GM23338 (cell line): ENCODE measurements at regions not wholly inside any gene's neighbourhood (a gene's known extent, or its start where the extent isn't known, plus 50 kb on each side); places are given as distances from the start of the nearest gene placed in this dataset.

ENCODE experiments used
- ATAC-seq: fragments of 200-7000 bp; cut with Tn5 transposase; 3 replicates; pipeline ENCODE4 v1.9.1; 2020
- DNase-seq: peaks from one replicate; pipeline ENCODE4 v3.0.0-alpha.2; 2015; ENCODE audit warnings: low spot score
- H2AFZ ChIP-seq: fragments of 200-600 bp; sonication (generic); 2 replicates; pipeline ENCODE4 v1.8.0; 2016; ENCODE audit warnings: antibody characterized with exemption, mild to moderate bottlenecking, moderate library complexity
- H3F3A ChIP-seq: fragments of 200-600 bp; sonication (generic); replicated peaks from 2 replicates; pipeline ENCODE4 v1.8.0; 2017; ENCODE audit warnings: antibody characterized with exemption, mixed run types, low read depth
- H3K27ac ChIP-seq: fragments of 200-600 bp; sonication (generic); 2 replicates; pipeline ENCODE4 v1.6.1; 2016; ENCODE audit warnings: low read depth
- H3K27me3 ChIP-seq: fragments of 200-600 bp; sonication (generic); 2 replicates; pipeline ENCODE4 v1.8.0; 2016; ENCODE audit warnings: mild to moderate bottlenecking, mixed run types, moderate library complexity; ENCODE audit not compliant: insufficient read depth
- H3K36me3 ChIP-seq: fragments of 200-600 bp; sonication (generic); 2 replicates; pipeline ENCODE4 v1.8.0; 2016; ENCODE audit warnings: mild to moderate bottlenecking; ENCODE audit not compliant: insufficient read depth
- H3K4me1 ChIP-seq: fragments of 200-600 bp; sonication (generic); 2 replicates; pipeline ENCODE4 v1.8.0; 2016; ENCODE audit warnings: mild to moderate bottlenecking, moderate library complexity; ENCODE audit not compliant: insufficient read depth
- H3K4me2 ChIP-seq: fragments of 200-600 bp; sonication (generic); 2 replicates; pipeline ENCODE4 v1.7.1; 2017; ENCODE audit warnings: mixed run types
- H3K4me3 ChIP-seq: fragments of 200-600 bp; sonication (generic); 2 replicates; pipeline ENCODE4 v1.6.1; 2016; ENCODE audit warnings: mixed run types
- H3K79me2 ChIP-seq: fragments of 200-600 bp; sonication (generic); replicated peaks from 2 replicates; pipeline ENCODE4 v1.8.0; 2017; ENCODE audit warnings: mild to moderate bottlenecking; ENCODE audit not compliant: insufficient read depth
- H3K9me2 ChIP-seq: fragments of 200-600 bp; sonication (generic); 2 replicates; pipeline ENCODE4 v1.8.0; 2017; ENCODE audit not compliant: insufficient read depth
- H4K20me1 ChIP-seq: fragments of 200-600 bp; sonication (generic); replicated peaks from 2 replicates; pipeline ENCODE4 v1.8.0; 2017; ENCODE audit warnings: mild to moderate bottlenecking; ENCODE audit not compliant: insufficient read depth
- H3K27ac Mint-ChIP-seq: 2 replicates; pipeline ENCODE4 v1.8.0; 2020; ENCODE audit warnings: inconsistent platforms, mild to moderate bottlenecking, moderate library complexity, mixed read lengths
- H3K27me3 Mint-ChIP-seq: 3 replicates; pipeline ENCODE4 v1.8.0; 2022; ENCODE audit warnings: low read depth, mild to moderate bottlenecking, moderate library complexity, mixed read lengths, inconsistent platforms; ENCODE audit not compliant: insufficient read depth, poor library complexity
- H3K36me3 Mint-ChIP-seq: 3 replicates; pipeline ENCODE4 v1.8.0; 2021; ENCODE audit warnings: low read depth, mild to moderate bottlenecking, inconsistent platforms, moderate library complexity, mixed read lengths
- H3K4me1 Mint-ChIP-seq: 3 replicates; pipeline ENCODE4 v1.8.0; 2020; ENCODE audit warnings: mild to moderate bottlenecking, inconsistent platforms, mixed read lengths
- H3K4me3 Mint-ChIP-seq: 3 replicates; pipeline ENCODE4 v1.8.0; 2021; ENCODE audit warnings: moderate library complexity, mild to moderate bottlenecking, inconsistent platforms, mixed read lengths
- H3K9me3 Mint-ChIP-seq: 3 replicates; pipeline ENCODE4 v1.8.0; 2020; ENCODE audit warnings: moderate library complexity, mild to moderate bottlenecking, inconsistent platforms, mixed read lengths
- CREB1 ChIP-seq: fragments of 250-450 bp; sonication (Bioruptor Pico); IDR thresholded peaks from 2 replicates; pipeline ENCODE4 v1.5.0; 2020; ENCODE audit warnings: low read depth, mild to moderate bottlenecking, moderate library complexity
- CTCF ChIP-seq, 2 experiments: fragments of 200-600 bp in 1 of 2; sonication (generic) in 1 of 2; conservative IDR thresholded peaks; 2 replicates each; pipeline versions ENCODE4 v1.5.1 to v1.6.1; 2016 to 2017; ENCODE audit warnings: antibody characterized with exemption in 2 of 2, low read depth in 2 of 2, mild to moderate bottlenecking in 2 of 2, moderate library complexity in 1 of 2
- ETS1 ChIP-seq: IDR thresholded peaks from 2 replicates; pipeline ENCODE4 v1.6.1; 2016; ENCODE audit warnings: antibody characterized with exemption
- EZH2 ChIP-seq: fragments of 200-600 bp; sonication (generic); IDR thresholded peaks from one replicate; pipeline ENCODE4 v1.8.0; 2017; ENCODE audit warnings: antibody characterized with exemption, mild to moderate bottlenecking, low read depth; ENCODE audit not compliant: unreplicated experiment
- EZH2phosphoT487 ChIP-seq: fragments of 200-600 bp; sonication (generic); IDR thresholded peaks from one replicate; pipeline ENCODE4 v1.8.1; 2018; ENCODE audit warnings: antibody characterized with exemption; ENCODE audit not compliant: unreplicated experiment
- JUNB ChIP-seq: IDR thresholded peaks from one replicate; pipeline ENCODE4 v1.6.1; 2016; ENCODE audit warnings: antibody characterized with exemption; ENCODE audit not compliant: unreplicated experiment
- NANOG ChIP-seq: IDR thresholded peaks from 2 replicates; pipeline ENCODE4 v1.6.1; 2016; ENCODE audit warnings: antibody characterized with exemption, borderline replicate concordance
- POLR2AphosphoS5 ChIP-seq: IDR thresholded peaks from 2 replicates; pipeline ENCODE4 v1.6.1; 2016; ENCODE audit warnings: antibody characterized with exemption, low read depth
- REST ChIP-seq: IDR thresholded peaks from one replicate; pipeline ENCODE4 v1.6.1; 2018; ENCODE audit warnings: antibody characterized with exemption; ENCODE audit not compliant: unreplicated experiment
- STAT1 ChIP-seq: IDR thresholded peaks from one replicate; pipeline ENCODE4 v1.6.1; 2016; ENCODE audit warnings: antibody characterized with exemption; ENCODE audit not compliant: unreplicated experiment
- ZNF114 ChIP-seq: fragments of 250-450 bp; sonication (Bioruptor Pico); IDR thresholded peaks from 2 replicates; pipeline ENCODE4 v1.5.0; 2020; ENCODE audit warnings: mild to moderate bottlenecking, moderate library complexity
- ZNF331 ChIP-seq: fragments of 250-450 bp; sonication (Bioruptor Pico); IDR thresholded peaks from 2 replicates; pipeline ENCODE4 v1.5.0; 2020; ENCODE audit warnings: low read depth, mild to moderate bottlenecking, moderate library complexity
- ZNF462 ChIP-seq: fragments of 250-450 bp; sonication (Bioruptor Pico); IDR thresholded peaks from 2 replicates; pipeline ENCODE4 v1.5.0; 2020; ENCODE audit warnings: mild to moderate bottlenecking, moderate library complexity

- DNase-seq (no peak), ATAC-seq (no peak)
- Mint-ChIP-seq H3K27me3 (peaks cover 8% of the 10 kb centered on the region), H3K4me1 (peaks cover 21% of the 10 kb centered on the region), H3K9me3 (no peaks in the 10 kb centered on the region; the same call in 2 of the 3 replicates), H3K36me3 (no peaks in the 10 kb centered on the region; the same call in 2 of the 3 replicates), H3K4me3 (no peak overlapping the region), H3K27ac (no peak overlapping the region)
- H3K4me1 ChIP-seq, result peaks cover 18% of the 10 kb centered on the region
- no peaks in the 10 kb centered on the region for H4K20me1 ChIP-seq
- no peak overlapping the region for H2AFZ ChIP-seq
- H3K27me3 ChIP-seq, result no peaks in the 10 kb centered on the region
- H3K9me2 ChIP-seq, result peaks cover 4% of the 10 kb centered on the region
- no peak overlapping the region for H3K4me2 ChIP-seq
- TF ChIP-seq EZH2phosphoT487, result no peak
- TF ChIP-seq CTCF (conservative IDR thresholded peaks at IDR 0.05; ENCODE audit: low read depth in 2 of 2), result no peak
- TF ChIP-seq JUNB, result no peak
- TF ChIP-seq STAT1, result no peak
- TF ChIP-seq NANOG, result no peak
- no peak for TF ChIP-seq EZH2
- TF ChIP-seq ZNF331, result no peak
- no peak for TF ChIP-seq CREB1 (CRISPR knock-in tag)
- no peak for TF ChIP-seq ETS1
- no peak for TF ChIP-seq ZNF462
- TF ChIP-seq REST, result no peak
- TF ChIP-seq ZNF114 (CRISPR knock-in tag), result no peak
- no peak for TF ChIP-seq POLR2AphosphoS5
- no peaks in the 10 kb centered on the region for H3K79me2 ChIP-seq
- H3F3A ChIP-seq, result no peaks in the 10 kb centered on the region
- H3K36me3 ChIP-seq, result no peaks in the 10 kb centered on the region
- H3K27ac ChIP-seq, result no peak overlapping the region
- no peak overlapping the region for H3K4me3 ChIP-seq
Observed at GRCh38 chr10:123517901-123518300, 148.3 kb upstream of the GPR26 start.
